ENCODE measurements at regions not wholly inside any gene's neighbourhood (a gene's known extent, or its start where the extent isn't known, plus 50 kb on each side); places are given as distances from the start of the nearest gene placed in this dataset.

GRCh38 chr14:48008646-48009045 is 333.2 kb upstream of the MDGA2 start:
- H3K4me3 ChIP-seq (ENCODE audit: low read length) = no peak overlapping the region
- no peak for TF ChIP-seq CTCF (IDR thresholded peaks at IDR 0.05; ENCODE audit: insufficient read depth, low read depth, low read length, missing control alignments)
- DNase-seq (ENCODE audit: low read depth) = no peak

DNA sequence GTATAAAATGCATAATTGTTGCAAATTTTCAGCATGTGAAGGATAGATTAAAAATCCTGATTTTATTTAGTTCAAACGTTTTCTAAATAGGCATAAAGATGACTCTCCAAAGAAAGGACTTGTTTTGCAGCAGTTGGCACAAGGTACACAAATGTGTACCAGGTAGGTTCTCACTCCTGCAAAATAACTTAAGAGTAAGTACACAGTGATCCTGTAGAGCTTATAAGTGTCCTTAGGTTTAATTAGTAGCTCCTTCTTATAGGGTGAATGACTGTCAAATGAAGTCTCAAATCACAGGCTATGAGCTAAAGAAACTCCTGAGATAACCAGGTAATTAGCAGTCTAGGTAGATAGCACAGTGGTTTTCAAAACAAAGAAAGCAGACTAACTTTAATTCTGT is 330.6 kb upstream of the MDGA2 start:
- DNase-seq (ENCODE audit: low read depth) = no peak
- no peak overlapping the region for H3K4me3 ChIP-seq (ENCODE audit: low read length)
- no peak for TF ChIP-seq CTCF (IDR thresholded peaks at IDR 0.05; ENCODE audit: insufficient read depth, low read depth, low read length, missing control alignments)

DNA sequence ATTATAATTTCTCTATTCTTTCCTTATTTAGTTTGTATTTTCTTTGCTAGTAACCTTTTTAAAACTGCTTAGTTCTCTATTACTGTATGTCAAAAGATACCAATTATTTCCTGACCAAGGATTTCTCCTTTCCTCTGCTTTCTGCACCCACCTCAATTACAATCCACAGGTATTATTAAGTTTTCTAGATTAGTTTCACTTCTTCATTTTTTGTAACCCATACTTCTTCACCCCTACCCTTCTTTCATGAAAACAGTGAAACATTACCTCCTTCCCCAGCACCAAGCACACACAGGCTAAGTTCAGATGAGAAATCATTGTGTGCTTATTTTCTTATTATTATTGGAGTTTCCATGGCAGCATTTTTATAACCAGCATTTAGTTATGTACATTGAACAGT is 318.5 kb upstream of the MDGA2 start:
- TF ChIP-seq CTCF (IDR thresholded peaks at IDR 0.05; ENCODE audit: insufficient read depth, low read depth, low read length, missing control alignments) = no peak
- no peak overlapping the region for H3K4me3 ChIP-seq (ENCODE audit: low read length)
- DNase-seq (ENCODE audit: low read depth) = no peak

GRCh38 chr14:47988175-47988574 is 312.8 kb upstream of the MDGA2 start:
- no peak for DNase-seq (ENCODE audit: low read depth)
- no peak for TF ChIP-seq CTCF (IDR thresholded peaks at IDR 0.05; ENCODE audit: insufficient read depth, low read depth, low read length, missing control alignments)
- no peak overlapping the region for H3K4me3 ChIP-seq (ENCODE audit: low read length)

GRCh38 chr14:47978871-47979270 is 303.5 kb upstream of the MDGA2 start:
- H3K4me3 ChIP-seq (ENCODE audit: low read length) = no peak overlapping the region
- TF ChIP-seq CTCF (IDR thresholded peaks at IDR 0.05; ENCODE audit: insufficient read depth, low read depth, low read length, missing control alignments) = no peak
- DNase-seq (ENCODE audit: low read depth) = no peak

GRCh38 chr14:47976139-47976538 is 300.7 kb upstream of the MDGA2 start:
- no peak for TF ChIP-seq CTCF (IDR thresholded peaks at IDR 0.05; ENCODE audit: insufficient read depth, low read depth, low read length, missing control alignments)
- DNase-seq (ENCODE audit: low read depth) = no peak
- H3K4me3 ChIP-seq (ENCODE audit: low read length) = no peak overlapping the region

GRCh38 chr14:47966076-47966810 is 290.8 kb upstream of the MDGA2 start:
- no peak overlapping the region for H3K4me3 ChIP-seq (ENCODE audit: low read length)
- no peak for TF ChIP-seq CTCF (IDR thresholded peaks at IDR 0.05; ENCODE audit: insufficient read depth, low read depth, low read length, missing control alignments)
- DNase-seq (ENCODE audit: low read depth) = no peak

Data from epithelial cell of esophagus (primary cell).